ENCODE measurements at regions not wholly inside any gene's neighbourhood (a gene's known extent, or its start where the extent isn't known, plus 50 kb on each side); places are given as distances from the start of the nearest gene placed in this dataset.
"Not testable (repeated sequence)": the region's sequence is repeated elsewhere in the genome, so short reads cannot be mapped to it uniquely, and the experiment has no call there.

DNA sequence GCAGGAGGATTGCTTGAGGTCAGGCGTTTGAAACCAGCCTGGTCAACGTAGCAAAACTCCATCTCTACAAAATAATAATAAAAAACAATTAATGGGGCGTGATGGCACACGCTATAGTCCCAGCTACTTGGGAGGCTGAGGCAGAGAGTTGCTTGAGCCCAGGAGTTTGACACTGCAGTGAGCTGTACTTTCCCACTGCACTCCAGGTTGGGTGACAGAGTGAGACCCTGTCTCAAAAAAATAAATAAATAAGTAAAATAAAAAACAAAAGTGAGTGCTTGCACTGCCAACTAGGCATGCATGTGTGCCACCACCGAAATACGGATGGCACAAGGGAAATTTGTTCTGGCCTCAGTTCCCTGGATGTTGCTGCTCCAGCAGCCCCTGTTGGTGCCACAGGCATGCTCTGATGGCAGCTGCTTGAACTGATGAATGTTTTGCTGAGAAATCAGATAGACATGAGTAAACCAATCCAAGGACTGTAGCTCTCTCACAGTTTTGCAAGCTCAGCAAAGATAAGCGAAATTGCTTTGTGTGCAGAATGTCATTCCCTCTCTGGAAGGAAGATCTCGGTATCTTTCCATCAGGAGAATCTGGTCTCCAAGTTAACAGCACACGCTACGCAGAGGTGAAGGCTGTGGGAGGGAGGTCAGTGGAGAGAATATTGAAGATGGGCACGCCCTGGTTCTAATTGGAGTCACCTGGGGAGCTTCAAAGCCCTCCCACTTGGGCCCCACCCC is 188.0 kb upstream of the SLC24A3 start:
- DNase-seq (ENCODE audit: low read depth in 4 of 4, low spot score in 3 of 4) = no peak

DNA sequence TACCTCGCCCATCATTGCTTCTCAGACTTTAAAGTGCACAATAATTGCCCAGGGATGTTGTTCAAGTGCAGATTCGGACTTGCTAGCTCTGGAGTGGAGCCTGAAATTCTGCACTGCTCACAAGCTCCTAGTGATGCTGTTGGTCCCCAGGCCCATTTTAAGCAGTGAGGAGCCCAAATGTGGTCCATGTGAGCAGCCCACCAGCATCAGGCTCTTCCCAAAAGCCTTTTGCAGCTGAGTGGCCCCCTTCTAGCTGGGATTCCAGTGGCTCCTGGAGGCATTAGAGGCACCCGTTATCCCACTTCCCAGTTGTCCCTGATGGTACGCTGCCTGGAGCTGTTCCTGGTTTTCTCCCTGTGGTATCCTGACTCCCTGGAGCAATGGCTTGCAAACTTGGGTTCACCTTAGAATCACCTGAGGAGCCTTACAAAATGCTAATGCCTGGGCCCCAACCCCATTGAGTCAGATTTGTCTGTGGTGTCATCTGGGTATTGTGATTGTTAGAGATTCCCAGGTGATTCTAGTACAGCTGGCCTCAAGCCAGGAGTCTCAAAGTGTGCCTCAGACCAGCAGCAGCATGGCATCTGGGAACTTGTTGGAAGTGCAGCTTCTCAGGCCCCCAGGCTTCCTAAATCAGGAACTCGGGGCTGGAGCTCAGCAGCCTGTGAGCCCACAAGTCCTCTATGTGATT is 186.9 kb upstream of the SLC24A3 start:
- no peak for DNase-seq (ENCODE audit: low read depth in 4 of 4, low spot score in 3 of 4)

DNA sequence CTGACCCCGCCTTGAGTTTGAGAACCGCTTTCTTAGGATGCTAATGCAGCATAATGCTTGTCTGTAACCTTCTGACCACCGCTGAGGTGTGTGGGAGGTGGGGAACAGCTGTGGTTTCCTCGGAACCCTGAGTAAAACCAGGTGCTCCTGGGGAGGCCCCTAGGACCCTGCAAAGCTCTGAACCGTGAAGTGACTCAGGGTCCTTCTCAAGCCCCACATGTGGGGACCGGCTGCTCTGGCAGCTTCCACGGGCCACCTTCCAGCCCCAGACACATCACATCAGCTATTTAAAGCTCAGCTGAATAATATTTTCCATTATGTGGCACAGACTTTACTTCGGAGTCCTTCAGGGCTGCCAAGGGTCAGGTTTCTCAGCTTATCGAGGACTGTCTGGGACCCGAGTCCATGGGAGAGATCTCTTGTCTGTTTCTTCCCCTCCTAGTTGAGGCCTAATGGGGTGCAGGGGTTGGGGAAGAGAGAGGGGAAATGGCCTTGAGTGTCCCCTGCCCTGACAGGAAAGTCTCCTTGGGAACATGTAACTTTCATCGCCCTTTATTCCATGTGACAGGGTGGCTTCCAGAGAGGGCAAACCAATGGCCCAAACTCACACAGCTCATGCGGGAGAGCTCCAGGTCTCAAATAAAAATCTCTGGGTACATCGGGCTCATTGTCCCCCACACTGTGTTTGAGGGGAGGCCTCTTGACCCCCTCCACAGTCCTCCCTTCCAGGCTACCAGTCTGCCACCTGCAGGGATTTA is 186.1 kb upstream of the SLC24A3 start:
- DNase-seq (ENCODE audit: low read depth in 4 of 4, low spot score in 3 of 4) = no peak

DNA sequence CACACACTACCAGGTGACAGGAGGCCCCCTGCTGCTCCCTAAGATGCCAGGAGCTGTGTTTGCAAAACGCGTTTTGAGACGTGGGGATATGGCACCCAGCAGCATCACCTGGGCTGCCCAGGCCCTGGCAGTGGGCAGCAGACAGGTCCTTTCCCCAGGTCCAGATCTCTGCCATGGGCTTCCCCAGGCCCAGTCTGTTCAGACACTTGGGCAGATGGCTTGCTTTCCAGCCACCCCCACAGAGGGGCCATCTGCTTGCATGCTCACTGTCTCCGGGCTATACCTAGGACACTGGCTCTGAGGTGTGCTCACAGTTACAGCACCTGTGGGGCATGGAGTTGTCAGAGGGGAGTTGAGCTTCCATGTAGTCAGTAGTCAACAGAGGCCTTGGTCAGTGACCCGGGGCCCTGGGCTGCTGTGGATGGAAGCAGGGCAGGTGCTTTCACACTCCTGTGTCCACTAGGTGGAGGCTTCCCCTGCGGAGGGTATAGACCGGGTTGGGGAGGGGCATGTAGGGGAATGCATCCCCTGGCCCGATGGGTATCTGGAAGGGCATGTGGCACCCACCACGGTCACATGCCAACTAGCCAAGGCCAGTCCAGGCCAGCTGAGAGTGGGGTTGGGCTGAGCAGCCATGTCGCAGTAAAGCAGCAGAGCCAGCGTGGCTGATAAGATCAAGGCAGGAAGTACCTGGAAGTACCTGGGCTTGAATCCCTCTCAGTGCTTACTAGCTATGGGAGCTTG is 185.4 kb upstream of the SLC24A3 start:
- no peak for DNase-seq (ENCODE audit: low read depth in 4 of 4, low spot score in 3 of 4)

DNA sequence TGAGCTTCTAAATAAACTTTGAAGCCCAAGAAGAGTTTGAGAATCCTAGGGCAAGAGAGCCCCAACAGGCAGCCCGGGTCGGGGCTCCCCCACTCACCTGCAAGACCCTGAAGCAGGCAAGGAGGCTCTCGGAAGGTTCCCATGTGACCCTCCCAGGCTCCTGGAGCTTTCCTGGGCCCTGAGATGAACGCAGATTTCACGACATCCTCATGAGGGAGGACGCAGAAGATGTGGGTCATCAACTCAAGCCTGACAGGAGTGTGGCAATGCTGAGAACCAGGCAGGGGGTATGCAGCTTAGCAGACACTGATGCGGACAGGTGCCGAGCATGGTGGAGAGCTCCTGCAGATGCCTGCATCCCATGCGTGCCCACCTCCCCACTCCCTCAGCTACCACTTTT is 184.5 kb upstream of the SLC24A3 start:
- DNase-seq (ENCODE audit: low read depth in 4 of 4, low spot score in 3 of 4) = no peak

DNA sequence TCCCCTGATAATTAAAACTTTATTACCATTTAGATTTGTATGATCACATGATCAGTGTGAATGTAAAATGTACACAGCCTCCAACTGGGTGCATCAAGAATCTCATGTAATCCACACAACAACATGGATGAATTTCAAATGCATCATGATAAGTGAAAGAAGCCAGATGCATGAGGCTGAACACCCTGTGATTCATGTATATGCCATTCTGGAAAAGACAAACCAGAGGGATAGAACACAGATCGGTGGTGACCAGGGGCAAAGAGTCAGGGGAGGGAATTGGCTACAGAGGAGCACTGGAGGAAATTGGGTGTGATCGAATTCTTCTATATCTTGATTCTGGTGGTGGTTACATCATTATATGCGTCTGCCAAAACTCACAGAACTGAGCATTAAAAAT is 170.7 kb upstream of the SLC24A3 start:
- DNase-seq (ENCODE audit: low read depth in 4 of 4, low spot score in 3 of 4) = no peak

DNA sequence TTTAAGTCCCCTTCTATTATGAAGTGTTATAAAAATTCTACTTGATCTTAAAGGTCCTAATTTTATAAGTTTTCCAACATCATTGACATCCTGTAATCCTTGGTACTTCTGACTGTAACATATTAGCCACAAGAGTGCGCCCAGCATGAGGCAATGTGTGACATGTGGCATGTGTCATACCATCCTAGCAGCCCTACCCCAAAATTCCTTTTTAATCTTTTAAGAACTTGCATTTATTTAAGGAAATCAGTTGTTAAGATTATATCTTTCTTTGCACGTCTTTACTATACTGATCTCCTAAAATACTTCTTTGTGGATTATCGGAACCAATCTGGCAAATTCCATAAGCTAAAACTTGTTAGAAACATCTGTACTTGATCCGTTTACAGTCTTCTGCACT is 167.1 kb upstream of the SLC24A3 start:
- no peak for DNase-seq (ENCODE audit: low read depth in 4 of 4, low spot score in 3 of 4)

DNA sequence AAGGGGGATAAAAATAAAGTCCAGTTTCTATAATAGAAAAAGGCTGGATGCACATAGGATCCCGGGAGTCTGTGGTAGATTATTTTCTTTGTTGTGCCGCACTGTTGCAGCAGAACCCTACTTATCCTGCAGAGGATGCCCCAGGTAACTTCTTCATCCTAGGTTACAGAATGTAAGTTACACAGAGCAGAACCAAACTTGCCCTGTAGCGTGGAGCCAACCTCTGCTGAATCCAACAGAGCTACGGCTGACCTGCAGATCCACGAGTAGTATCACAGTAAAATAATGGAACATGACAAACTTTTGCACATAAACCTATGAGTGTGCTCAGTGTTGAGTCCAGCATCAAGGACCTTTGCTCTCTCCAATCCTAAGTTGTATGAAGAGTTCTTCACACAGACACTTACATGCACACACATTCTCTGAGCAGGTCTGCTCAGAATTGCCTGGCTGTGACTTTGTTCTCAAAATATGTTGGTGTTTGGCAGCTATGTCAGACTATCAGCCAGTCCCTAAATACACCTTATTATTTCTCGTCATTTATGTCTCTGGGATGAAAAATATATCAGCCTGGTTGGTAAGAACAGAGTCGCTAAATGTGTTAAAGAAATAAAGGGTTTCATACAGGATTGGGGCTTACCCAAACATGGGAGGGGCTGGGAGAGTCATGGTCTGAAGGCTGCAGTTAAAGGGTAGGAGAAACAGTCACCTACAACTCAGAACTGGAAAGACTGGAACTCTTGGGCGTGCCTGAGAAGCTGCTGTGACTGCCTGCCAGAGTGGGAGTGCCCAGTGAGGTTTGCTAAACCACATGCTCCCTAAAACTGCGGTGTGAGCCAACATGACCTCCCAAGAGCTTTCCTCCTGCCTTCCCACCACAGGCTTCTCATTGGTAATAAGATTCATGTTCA is 165.1 kb upstream of the SLC24A3 start:
- DNase-seq (ENCODE audit: low read depth in 4 of 4, low spot score in 3 of 4) = no peak

DNA sequence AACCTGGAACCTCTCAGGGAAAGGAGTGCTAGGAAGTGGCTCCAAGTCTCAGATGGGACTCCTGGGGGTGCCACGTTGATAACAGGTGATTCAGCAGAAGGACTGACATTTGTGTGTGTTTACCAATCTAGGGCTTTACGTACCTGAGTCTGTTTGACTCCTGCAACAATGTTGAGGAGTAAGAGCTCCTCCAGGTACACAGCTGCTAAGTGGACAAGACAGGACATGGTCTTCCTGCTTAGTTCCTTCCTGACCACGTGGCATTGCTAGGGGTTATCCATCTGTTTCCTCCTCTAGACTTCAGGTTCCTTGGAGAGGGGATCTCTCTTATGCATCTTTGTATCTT is 164.5 kb upstream of the SLC24A3 start:
- no peak for DNase-seq (ENCODE audit: low read depth in 4 of 4, low spot score in 3 of 4)

DNA sequence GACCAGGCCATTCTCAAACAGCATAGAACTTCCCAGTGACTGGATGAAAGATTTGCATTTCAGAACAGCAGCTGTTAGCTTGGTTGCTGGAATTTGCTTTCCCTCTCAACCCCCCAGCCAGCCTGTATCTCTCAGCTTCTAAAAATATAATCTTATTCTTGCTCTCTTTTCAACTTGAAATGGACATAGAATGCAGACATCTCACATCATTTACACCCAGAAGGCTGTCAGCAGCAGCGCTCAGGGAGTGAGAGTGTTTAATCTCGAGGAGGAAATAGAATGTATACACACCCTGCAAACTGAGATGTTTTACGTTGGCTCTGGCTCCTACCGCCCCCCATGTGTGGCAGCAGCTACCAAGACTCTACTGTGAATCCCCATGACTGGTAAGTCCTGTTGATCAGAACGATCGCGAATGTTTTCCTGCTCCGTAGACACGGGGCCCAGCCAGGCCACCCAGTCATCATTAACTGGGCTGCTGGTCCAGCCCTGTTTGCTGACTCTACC is 163.4 kb upstream of the SLC24A3 start:
- no peak for DNase-seq (ENCODE audit: low read depth in 4 of 4, low spot score in 3 of 4)

DNA sequence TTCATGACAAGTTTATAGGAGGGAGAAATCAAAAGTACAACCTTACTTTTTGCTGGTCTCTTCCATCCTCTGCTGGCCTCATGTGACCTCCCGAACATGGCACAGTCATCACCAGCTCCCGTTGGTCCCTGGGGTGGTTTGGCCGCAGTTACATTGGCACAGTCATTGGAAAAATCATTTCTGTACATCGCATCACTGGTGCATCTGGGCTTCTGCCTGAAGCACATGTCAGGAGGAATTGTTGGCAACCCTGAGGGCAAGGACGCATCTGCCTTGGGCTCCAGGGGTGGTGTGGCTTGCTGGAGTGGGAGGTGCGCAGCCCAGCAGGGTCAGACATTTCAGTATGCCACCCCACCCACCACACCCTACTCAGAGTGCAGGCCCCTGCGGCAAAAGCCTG is 162.9 kb upstream of the SLC24A3 start:
- no peak for DNase-seq (ENCODE audit: low read depth in 4 of 4, low spot score in 3 of 4)

DNA sequence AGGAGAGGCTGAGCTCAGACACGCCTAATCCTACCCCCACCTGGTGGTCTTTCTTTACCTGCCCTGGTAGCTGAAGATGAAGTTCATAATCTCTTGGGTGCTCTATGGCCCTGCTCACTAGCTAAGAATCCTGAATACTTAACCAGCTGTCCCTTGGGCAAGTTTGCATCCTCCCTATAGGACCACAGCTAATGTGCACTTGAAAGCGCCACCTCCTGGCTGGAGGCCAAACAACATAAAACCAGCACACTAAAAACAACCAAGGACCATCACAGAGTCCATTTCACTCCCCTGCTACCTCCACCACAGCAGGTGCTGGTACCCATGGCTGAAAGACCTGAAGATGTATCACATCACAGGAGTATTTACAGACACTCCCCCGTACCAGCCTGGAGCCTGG is 155.5 kb upstream of the SLC24A3 start:
- no peak for DNase-seq (ENCODE audit: low read depth in 4 of 4, low spot score in 3 of 4)

DNA sequence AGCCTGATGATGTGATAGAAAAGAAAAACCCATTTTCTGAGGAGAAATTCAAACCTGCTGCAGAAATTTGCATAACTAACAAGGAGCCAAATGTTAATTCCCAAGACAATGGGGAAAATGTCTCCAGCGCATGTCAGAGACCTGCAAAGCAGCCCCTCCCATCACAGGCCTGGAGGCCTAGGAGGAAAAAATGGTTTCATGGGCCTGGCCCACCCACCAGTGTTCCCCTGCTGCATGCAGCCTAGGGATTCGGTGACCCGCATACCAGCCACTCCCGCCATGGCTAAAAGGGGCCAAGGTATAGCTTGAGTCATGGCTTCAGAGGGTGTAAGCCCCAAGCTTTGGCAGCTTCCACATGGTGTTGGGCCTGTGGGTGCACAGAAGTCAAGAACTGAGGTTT is 147.7 kb upstream of the SLC24A3 start:
- not testable (repeated sequence) for DNase-seq (ENCODE audit: low read depth in 4 of 4, low spot score in 3 of 4)

DNA sequence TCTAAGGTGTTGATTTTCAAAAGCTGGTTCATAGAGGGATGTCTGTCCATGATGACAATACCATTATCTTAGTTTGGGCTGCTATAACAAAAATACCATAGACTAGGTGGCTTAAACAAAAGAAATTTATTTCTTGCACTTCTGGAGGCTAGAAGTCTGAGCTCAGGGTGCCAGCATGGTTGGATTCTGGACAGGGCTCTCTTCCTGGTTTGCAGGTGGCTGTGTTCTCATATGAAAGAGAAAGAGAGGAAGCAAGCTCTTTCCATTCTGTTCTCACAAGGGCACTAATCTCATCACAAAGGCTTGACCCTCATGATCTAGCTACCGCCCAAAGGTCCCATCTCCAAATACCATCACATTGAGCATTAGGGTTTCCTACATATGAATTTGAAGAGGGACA is 144.5 kb upstream of the SLC24A3 start:
- no peak for DNase-seq (ENCODE audit: low read depth in 4 of 4, low spot score in 3 of 4)

DNA sequence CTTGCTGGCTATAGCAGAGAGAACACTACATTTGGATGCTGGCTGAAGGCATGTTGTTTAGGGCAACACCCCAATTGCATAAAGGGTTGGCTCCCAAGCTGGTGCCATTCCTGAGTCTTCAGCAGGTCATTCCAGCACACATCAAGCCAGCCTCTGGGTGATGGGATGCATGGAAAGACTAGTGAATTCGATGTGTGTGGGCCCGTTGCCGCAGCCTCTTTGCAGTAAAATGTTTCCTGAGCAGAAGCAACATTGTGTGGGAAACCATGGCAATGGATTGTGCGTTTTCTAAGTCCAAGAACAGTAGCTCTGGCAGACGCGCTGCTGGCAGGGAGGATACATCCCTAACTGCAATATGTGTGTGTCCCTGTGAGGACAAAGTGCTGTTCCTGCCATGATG is 142.4 kb upstream of the SLC24A3 start:
- DNase-seq (ENCODE audit: low read depth in 4 of 4, low spot score in 3 of 4) = no peak

DNA sequence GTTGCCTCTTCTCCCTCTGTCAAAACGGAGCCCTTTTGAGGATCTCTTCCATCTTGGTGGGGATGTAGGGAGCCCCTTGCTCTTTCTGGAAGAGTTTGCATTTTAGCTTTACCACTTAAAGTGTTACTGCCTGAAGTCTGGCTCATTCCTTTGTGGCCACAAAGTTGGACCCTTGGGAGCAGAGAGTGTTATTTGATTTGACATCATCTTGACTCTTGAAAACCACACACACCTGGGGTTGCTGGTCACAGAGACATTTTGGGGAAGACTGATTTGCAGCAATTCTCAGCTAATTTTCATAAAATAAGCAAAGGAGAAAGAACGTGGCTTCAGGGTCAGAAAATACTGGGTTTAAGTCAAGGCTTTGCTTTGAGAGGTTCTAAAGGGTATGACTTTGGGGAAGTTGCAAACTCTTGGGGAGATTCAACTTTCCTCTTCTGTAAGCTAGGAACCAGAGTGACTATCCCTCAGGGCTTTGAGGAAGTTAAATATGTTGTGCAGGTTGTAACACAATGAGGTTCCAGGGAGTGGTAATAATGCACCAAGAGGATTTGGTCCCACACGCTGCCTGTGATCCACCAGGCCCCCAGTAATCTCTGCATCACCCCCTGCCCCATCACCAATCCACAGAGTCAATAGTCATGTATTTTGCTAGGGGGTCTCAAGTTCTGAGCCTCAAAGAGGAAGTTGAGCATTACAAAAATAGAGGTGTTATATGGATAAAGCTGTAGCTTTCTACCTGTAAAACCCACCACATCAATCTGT is 141.6 kb upstream of the SLC24A3 start:
- DNase-seq (ENCODE audit: low read depth in 4 of 4, low spot score in 3 of 4) = no peak

DNA sequence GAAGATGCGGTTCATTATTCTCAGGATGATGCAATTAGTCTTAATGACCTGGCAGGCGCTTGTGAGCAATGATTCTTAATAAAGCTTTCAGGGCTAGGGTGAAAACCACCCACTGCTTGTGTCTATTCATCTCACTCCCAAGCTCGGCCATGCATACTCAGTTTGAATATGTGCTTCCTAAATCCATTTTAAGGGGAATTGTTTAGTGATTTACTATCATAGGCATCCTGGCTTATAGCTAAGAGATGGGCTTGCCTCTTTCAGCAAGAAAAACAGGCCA is 141.1 kb upstream of the SLC24A3 start:
- no peak for DNase-seq (ENCODE audit: low read depth in 4 of 4, low spot score in 3 of 4)

DNA sequence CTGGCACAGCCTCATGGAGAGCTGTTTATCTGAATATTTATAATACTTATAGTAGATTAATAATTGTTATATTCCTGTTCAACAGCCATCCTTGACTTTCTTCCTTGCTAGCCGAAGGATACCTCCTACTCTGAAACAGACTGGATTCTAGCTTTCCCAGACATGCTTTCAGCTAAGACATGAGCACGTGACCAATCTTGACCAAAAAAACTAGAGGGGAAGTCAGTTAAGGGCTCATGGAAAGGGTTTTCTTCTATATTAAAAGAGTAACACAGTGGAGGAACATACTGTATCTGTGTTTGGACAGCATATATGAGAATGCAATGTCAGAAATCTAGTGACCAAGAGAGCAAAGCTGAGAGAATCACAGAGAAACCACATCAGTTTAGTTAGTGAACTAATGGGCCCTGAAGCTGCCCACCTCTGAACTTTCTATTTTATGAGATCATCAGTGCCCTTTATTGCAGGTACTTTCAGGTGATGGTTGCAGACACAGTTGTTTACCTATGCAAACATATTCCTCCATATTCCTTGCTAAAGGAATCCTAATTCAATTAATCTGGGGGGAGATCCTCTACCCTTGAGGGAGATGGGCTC is 140.4 kb upstream of the SLC24A3 start:
- DNase-seq (ENCODE audit: low read depth in 4 of 4, low spot score in 3 of 4) = no peak

DNA sequence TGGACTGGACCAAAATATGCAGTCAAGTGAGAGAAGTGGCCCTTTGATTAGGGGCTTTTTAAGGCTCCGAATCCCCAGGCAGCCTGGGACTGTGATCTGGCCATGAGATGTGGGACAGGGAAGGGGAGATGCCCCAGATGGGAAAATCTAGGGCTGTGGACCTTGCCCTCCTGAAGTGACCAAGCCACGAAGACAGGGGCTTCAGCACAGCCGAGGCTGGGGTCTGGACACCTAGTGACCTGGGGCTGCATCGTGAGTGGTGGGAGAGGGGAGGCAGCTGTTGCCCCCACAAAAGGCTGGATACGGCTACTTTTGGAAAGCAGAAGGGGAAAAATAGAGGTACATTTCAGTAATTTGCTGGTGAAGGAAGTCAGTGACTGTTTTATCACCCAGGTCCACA is 139.5 kb upstream of the SLC24A3 start:
- no peak for DNase-seq (ENCODE audit: low read depth in 4 of 4, low spot score in 3 of 4)
